K562 (cell line): ENCODE measurements at regions not wholly inside any gene's neighbourhood (a gene's known extent, or its start where the extent isn't known, plus 50 kb on each side); places are given as distances from the start of the nearest gene placed in this dataset.
"Not testable (repeated sequence)": the region's sequence is repeated elsewhere in the genome, so short reads cannot be mapped to it uniquely, and the experiment has no call there.

Experiments used
- ATAC-seq: fragments of 200-7000 bp; cut with Tn5 transposase; 3 replicates; pipeline ENCODE4 v1.9.1; 2020; ENCODE audit warnings: moderate library complexity
- BruUV-seq: library from RNA; stranded (reverse); fragments of 400-500 nt; replicated peaks from 2 replicates; lab custom pipeline; 2021; lab: Mats Ljungman, UMichigan
- CTCF ChIA-PET: fragments of 300-600 bp; formaldehyde crosslinking; extraction: SDS; loops from one replicate; lab custom pipeline; 2021; ENCODE audit warnings: low intra/inter-chr PET ratio; lab: Yijun Ruan, JAX
- POLR2A ChIA-PET: fragments of 300-600, 350-650 bp; sonication (Branson Sonifier 250); formaldehyde crosslinking; extraction: SDS; loops from one replicate; lab custom pipeline; 2021; ENCODE audit warnings: antibody characterized with exemption, inconsistent platforms; lab: Yijun Ruan, JAX
- DNase-seq, 4 experiments: peaks; one replicate each; pipeline versions ENCODE4 v3.0.0 to v3.0.0-alpha.2; 2011 to 2018; ENCODE audit warnings: low spot score in 3 of 4, mixed read lengths in 3 of 4; ENCODE audit errors: extremely low read depth in 1 of 4
- FAIRE-seq: peaks from 2 replicates; lab custom pipeline; 2011; peaks lifted over from hg19 to GRCh38; lab: Jason Lieb, UNC
- H2AFZ ChIP-seq: 2 replicates; pipeline ENCODE4 v1.6.0; 2011; ENCODE audit warnings: low read depth, low read length, control low read depth, inconsistent platforms
- H3K27ac ChIP-seq: fragments of 200-600 bp; 3 replicates; pipeline ENCODE4 v1.8.0; 2011; ENCODE audit warnings: low read depth, mild to moderate bottlenecking, control low read depth, inconsistent platforms, low read length, moderate library complexity, mixed read lengths; ENCODE audit errors: extremely low read depth
- H3K27me3 ChIP-seq, 2 experiments: fragments of 300-600 bp in 1 of 2; 2 replicates in 1 of 2; 3 replicates in 1 of 2; pipeline versions ENCODE4 v1.6.0 to v1.8.0; 2011; ENCODE audit warnings: inconsistent platforms in 2 of 2, low read length in 2 of 2, mild to moderate bottlenecking in 1 of 2, mixed read lengths in 1 of 2, moderate library complexity in 1 of 2; ENCODE audit not compliant: control insufficient read depth in 2 of 2, insufficient read depth in 2 of 2
- H3K36me3 ChIP-seq: fragments of 300-600 bp; 3 replicates; pipeline ENCODE4 v1.8.0; 2011; ENCODE audit warnings: mild to moderate bottlenecking, low read length, inconsistent platforms; ENCODE audit not compliant: control insufficient read depth, insufficient read depth
- H3K4me1 ChIP-seq, 2 experiments: fragments of 200-600 bp in 1 of 2; replicated peaks in 1 of 2; 2 replicates in 1 of 2; 3 replicates in 1 of 2; pipeline versions ENCODE4 v1.5.1 to v1.8.0; 2011; ENCODE audit warnings: inconsistent platforms in 2 of 2, low read length in 2 of 2, mild to moderate bottlenecking in 1 of 2, mixed read lengths in 1 of 2, moderate library complexity in 1 of 2; ENCODE audit not compliant: control insufficient read depth in 2 of 2, insufficient read depth in 2 of 2
- H3K4me2 ChIP-seq: 2 replicates; pipeline ENCODE4 v1.6.1; 2011; ENCODE audit warnings: low read length, control low read depth, inconsistent platforms, mixed read lengths; ENCODE audit not compliant: insufficient read depth
- H3K4me3 ChIP-seq: fragments of 200-600 bp; sonication (generic), shearing (Covaris generic); 2 replicates; pipeline ENCODE4 v1.5.1; 2016; ENCODE audit warnings: control low read depth, inconsistent platforms
- H3K79me2 ChIP-seq: fragments of 200-600 bp; 3 replicates; pipeline ENCODE4 v1.8.0; 2011; ENCODE audit warnings: low read length, inconsistent platforms; ENCODE audit not compliant: control insufficient read depth, insufficient read depth
- H3K9ac ChIP-seq, 2 experiments: 2 replicates each; pipeline versions ENCODE4 v1.6.0 to v1.6.1; 2011; ENCODE audit warnings: low read depth in 2 of 2, low read length in 2 of 2, control low read depth in 1 of 2, inconsistent platforms in 1 of 2, mild to moderate bottlenecking in 1 of 2, mixed read lengths in 1 of 2; ENCODE audit not compliant: insufficient read depth in 1 of 2
- H3K9me1 ChIP-seq: one replicate; pipeline ENCODE4 v1.6.0; 2011; ENCODE audit warnings: inconsistent platforms, mild to moderate bottlenecking, low read length, moderate library complexity; ENCODE audit not compliant: control insufficient read depth, insufficient read depth
- H3K9me3 ChIP-seq: replicated peaks from 2 replicates; pipeline ENCODE4 v1.5.1; 2011; ENCODE audit warnings: low read depth, low read length, inconsistent platforms; ENCODE audit not compliant: control insufficient read depth, insufficient read depth
- H4K20me1 ChIP-seq: replicated peaks from 2 replicates; pipeline ENCODE4 v1.6.1; 2011; ENCODE audit warnings: low read length, inconsistent platforms, mixed read lengths; ENCODE audit not compliant: control insufficient read depth, insufficient read depth
- EHMT2 ChIP-seq: fragments of 450-650 bp; IDR thresholded peaks from 2 replicates; pipeline ENCODE4 v1.6.1; 2018; ENCODE audit warnings: antibody characterized with exemption
- LCOR ChIP-seq: sonication (generic); formaldehyde crosslinking; IDR thresholded peaks from 2 replicates; pipeline ENCODE4 v1.8.0; 2022; ENCODE audit warnings: mild to moderate bottlenecking, missing genetic modification reagents
- NBN ChIP-seq: fragments of 450-650 bp; IDR thresholded peaks from 2 replicates; pipeline ENCODE4 v1.6.1; 2016; ENCODE audit warnings: low read depth, mild to moderate bottlenecking
- PTRF ChIP-seq: fragments of 450-650 bp; IDR thresholded peaks from 2 replicates; pipeline ENCODE4 v1.6.1; 2016; ENCODE audit warnings: mild to moderate bottlenecking, missing genetic modification characterization, missing compliant biosample characterization
- ZNF121 ChIP-seq: sonication (generic); formaldehyde crosslinking; conservative IDR thresholded peaks from 2 replicates; pipeline ENCODE4 v1.8.0; 2022; ENCODE audit warnings: missing genetic modification reagents
- ZSCAN29 ChIP-seq: fragments of 450-650 bp; IDR thresholded peaks from 2 replicates; pipeline ENCODE4 v1.6.1; 2017
- WGBS: fragments of 100-300 bp; shearing (Covaris generic); methylation state at CpG from one replicate; pipeline ENCODE4 v1.1.6; 2016; ENCODE audit warnings: low coverage, mixed read lengths; ENCODE audit not compliant: insufficient coverage; ENCODE audit errors: missing lambda C conversion rate; 5-methylcytosine and 5-hydroxymethylcytosine counted together
- in situ Hi-C: fragments of 300-500 bp; cut with MboI; formaldehyde crosslinking; loops from 4 replicates; pipeline ENCODE4 v1.15.0; 2018; ENCODE audit warnings: inconsistent platforms, mixed read lengths
- intact Hi-C: fragments of 100-400 bp; cut with micrococcal nuclease; formaldehyde crosslinking; loops from 2 replicates; pipeline ENCODE4 v1.14.2; 2022
- TF ChIP-seq, protein P1 (sequence below): fragments of 450-650 bp; IDR thresholded peaks from 2 replicates; pipeline ENCODE4 v1.6.1; 2018; ENCODE audit warnings: mild to moderate bottlenecking, low read depth; ENCODE audit not compliant: partially characterized antibody

DNA sequence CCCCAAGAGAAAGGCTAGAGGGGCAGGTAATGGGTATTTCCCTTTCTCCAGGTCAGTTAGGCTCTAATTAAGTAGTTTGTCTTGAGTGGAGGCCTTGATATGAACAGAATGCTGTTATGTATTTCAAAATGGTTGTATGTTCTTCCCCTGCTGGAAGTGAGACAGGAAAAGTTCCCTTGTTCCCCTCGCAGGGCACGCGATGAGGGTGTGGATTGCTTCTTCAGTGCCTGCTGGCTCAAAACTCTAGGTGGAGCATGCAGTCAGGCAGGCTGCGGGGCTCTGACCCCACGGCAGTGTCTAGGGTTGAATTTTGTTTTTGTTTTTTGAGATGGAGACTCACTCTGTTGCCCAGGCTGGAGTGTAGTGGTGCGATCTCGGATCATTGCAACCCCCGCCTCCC, 110.4 kb upstream of the XIST start (continued):
- TF ChIP-seq, protein P1, sequence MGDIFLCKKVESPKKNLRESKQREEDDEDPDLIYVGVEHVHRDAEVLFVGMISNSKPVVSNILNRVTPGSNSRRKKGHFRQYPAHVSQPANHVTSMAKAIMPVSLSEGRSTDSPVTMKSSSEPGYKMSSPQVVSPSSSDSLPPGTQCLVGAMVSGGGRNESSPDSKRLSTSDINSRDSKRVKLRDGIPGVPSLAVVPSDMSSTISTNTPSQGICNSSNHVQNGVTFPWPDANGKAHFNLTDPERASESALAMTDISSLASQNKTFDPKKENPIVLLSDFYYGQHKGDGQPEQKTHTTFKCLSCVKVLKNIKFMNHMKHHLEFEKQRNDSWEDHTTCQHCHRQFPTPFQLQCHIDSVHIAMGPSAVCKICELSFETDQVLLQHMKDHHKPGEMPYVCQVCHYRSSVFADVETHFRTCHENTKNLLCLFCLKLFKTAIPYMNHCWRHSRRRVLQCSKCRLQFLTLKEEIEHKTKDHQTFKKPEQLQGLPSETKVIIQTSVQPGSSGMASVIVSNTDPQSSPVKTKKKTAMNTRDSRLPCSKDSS = no peak
- TF ChIP-seq PTRF (tag) (no peak), EHMT2 (no peak), NBN (no peak), LCOR (CRISPR knock-in tag) (no peak), ZSCAN29 (no peak)

DNA sequence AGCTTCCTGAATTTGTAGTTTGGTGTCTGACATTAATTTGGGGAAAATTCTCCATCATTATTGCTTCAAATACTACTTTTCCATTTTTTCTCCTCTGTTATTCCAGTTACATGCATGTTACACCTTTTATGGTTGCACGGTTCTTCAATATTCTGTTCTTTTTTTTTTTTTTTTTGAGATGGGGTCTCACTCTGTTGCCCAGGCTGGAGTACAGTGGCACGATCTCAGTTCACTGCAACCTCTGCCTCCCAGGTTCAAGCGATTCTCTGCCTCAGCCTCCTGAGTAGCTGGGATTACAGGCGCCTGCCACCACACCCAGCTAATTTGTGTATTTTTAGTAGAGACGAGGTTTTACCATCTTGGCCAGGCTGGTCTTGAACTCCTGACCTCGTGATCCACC, 109.4 kb upstream of the XIST start:
- BruUV-seq, CTCF ChIA-PET, H3K9me1 ChIP-seq, in situ Hi-C loops, POLR2A ChIA-PET, H3K4me1 ChIP-seq, H3K4me3 ChIP-seq, H3K27ac ChIP-seq, H3K4me2 ChIP-seq, H4K20me1 ChIP-seq, DNase-seq, H3K9me3 ChIP-seq, ATAC-seq: not testable (repeated sequence)
- peaks cover 75% of the 10 kb centered on the region for H3K79me2 ChIP-seq
- peak; percentile 25; the same call in 1 of the 2 replicates for TF ChIP-seq ZNF121 (CRISPR knock-in tag)
- TF ChIP-seq, all 486 proteins: peak for 1; not testable (repeated sequence) for 485
- FAIRE-seq, H2AFZ ChIP-seq, H3K9ac ChIP-seq, intact Hi-C loops, H3K27me3 ChIP-seq: not testable (repeated sequence)
- H3K36me3 ChIP-seq = peaks cover 24% of the 10 kb centered on the region; the same call in 2 of the 3 replicates
- 69% methylated on average over 3 of the region's 6 CpGs for WGBS
